Fibroblast of lung (primary cell): ENCODE measurements at regions not wholly inside any gene's neighbourhood (a gene's known extent, or its start where the extent isn't known, plus 50 kb on each side); places are given as distances from the start of the nearest gene placed in this dataset.
"Not testable (repeated sequence)": the region's sequence is repeated elsewhere in the genome, so short reads cannot be mapped to it uniquely, and the experiment has no call there.

Source experiments
- DNase-seq, 2 donors: peaks; one replicate each; pipeline versions ENCODE4 v3.0.0 to v3.0.0-alpha.2; 2010; ENCODE audit warnings: low read depth in 2 of 2
- H2AFZ ChIP-seq: 2 replicates; pipeline ENCODE4 v1.5.1; 2012; ENCODE audit warnings: low read length, control low read depth, inconsistent platforms
- H3K27ac ChIP-seq: 2 replicates; pipeline ENCODE4 v1.5.1; 2011; ENCODE audit warnings: low read length, control low read depth; ENCODE audit not compliant: insufficient read depth
- H3K27me3 ChIP-seq: 2 replicates; pipeline ENCODE4 v1.5.1; 2011; ENCODE audit warnings: mild to moderate bottlenecking, low read length; ENCODE audit not compliant: control insufficient read depth, insufficient read depth
- H3K36me3 ChIP-seq: 2 replicates; pipeline ENCODE4 v1.5.1; 2011; ENCODE audit warnings: low read length; ENCODE audit not compliant: control insufficient read depth, insufficient read depth
- H3K4me1 ChIP-seq: 2 replicates; pipeline ENCODE4 v1.5.1; 2011; ENCODE audit warnings: low read length; ENCODE audit not compliant: control insufficient read depth, insufficient read depth; ENCODE audit errors: extremely low read depth
- H3K4me2 ChIP-seq: 2 replicates; pipeline ENCODE4 v1.5.1; 2011; ENCODE audit warnings: low read length, control low read depth; ENCODE audit not compliant: insufficient read depth; ENCODE audit errors: extremely low read depth
- H3K4me3 ChIP-seq, 4 experiments: fragments of 200-600 bp in 1 of 4; sonication (generic) in 1 of 4; replicated peaks in 1 of 4; 2 replicates each; pipeline ENCODE4 v1.5.1; 2011 to 2016; ENCODE audit warnings: low read length in 4 of 4, low read depth in 3 of 4, mild to moderate bottlenecking in 3 of 4, control low read depth in 2 of 4, inconsistent platforms in 1 of 4, mixed read lengths in 1 of 4; ENCODE audit not compliant: insufficient read depth in 1 of 4; ENCODE audit errors: control extremely low read depth in 1 of 4
- H3K79me2 ChIP-seq: 2 replicates; pipeline ENCODE4 v1.5.1; 2012; ENCODE audit warnings: mild to moderate bottlenecking, low read length, inconsistent platforms; ENCODE audit not compliant: control insufficient read depth, insufficient read depth
- H3K9ac ChIP-seq: 2 replicates; pipeline ENCODE4 v1.5.1; 2011; ENCODE audit warnings: mild to moderate bottlenecking, low read length, control low read depth; ENCODE audit not compliant: insufficient read depth
- H3K9me3 ChIP-seq: 2 replicates; pipeline ENCODE4 v1.5.1; 2012; ENCODE audit warnings: low read depth, low read length; ENCODE audit not compliant: control insufficient read depth, insufficient read depth
- H4K20me1 ChIP-seq: 2 replicates; pipeline ENCODE4 v1.5.1; 2011; ENCODE audit warnings: low read length; ENCODE audit not compliant: control insufficient read depth, insufficient read depth; ENCODE audit errors: extremely low read depth
- EZH2 ChIP-seq: IDR thresholded peaks from 2 replicates; pipeline ENCODE4 v1.5.1; 2012; ENCODE audit warnings: low read length, control low read depth, mild to moderate bottlenecking; ENCODE audit errors: missing control alignments
- TF ChIP-seq, protein P1 (sequence below), 2 donors: IDR thresholded peaks in 1 of 2; conservative IDR thresholded peaks in 1 of 2; 1 replicate in 1 of 2; 2 replicates in 1 of 2; pipeline ENCODE4 v1.5.1; 2011 to 2012; ENCODE audit warnings: low read length in 2 of 2, control low read depth in 1 of 2, inconsistent platforms in 1 of 2, low read depth in 1 of 2, mild to moderate bottlenecking in 1 of 2

DNA sequence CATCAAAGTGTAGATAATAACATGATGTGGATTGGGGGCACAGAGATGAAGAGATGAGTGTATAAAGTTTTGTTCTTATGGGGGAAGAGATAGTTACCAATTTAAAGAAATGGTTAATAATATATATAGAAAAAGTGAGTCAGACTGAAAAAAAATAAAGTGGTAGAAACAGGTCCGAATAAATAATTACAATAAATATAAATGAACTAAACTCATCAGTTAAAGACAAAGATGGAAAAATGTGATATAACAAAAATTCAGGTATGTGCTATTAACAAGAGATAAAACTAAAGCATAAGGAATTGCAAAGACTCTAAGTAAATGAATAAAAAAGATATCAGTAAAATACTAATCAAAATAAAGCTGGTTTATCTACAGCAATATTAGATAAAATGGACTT, 61.1 kb upstream of the KPNA3 start:
- no peaks in the 10 kb centered on the region for H4K20me1 ChIP-seq
- no peak overlapping the region for H3K4me3 ChIP-seq
- DNase-seq = no peak
- no peaks in the 10 kb centered on the region for H3K79me2 ChIP-seq
- H3K4me2 ChIP-seq = no peak overlapping the region
- H3K27ac ChIP-seq = no peak overlapping the region
- H3K36me3 ChIP-seq = no peaks in the 10 kb centered on the region
- H2AFZ ChIP-seq = no peak overlapping the region
- H3K4me1 ChIP-seq = peaks cover 2% of the 10 kb centered on the region
- no peak overlapping the region for H3K9ac ChIP-seq
- H3K27me3 ChIP-seq = no peaks in the 10 kb centered on the region
- no peaks in the 10 kb centered on the region for H3K9me3 ChIP-seq
- TF ChIP-seq, protein P1, sequence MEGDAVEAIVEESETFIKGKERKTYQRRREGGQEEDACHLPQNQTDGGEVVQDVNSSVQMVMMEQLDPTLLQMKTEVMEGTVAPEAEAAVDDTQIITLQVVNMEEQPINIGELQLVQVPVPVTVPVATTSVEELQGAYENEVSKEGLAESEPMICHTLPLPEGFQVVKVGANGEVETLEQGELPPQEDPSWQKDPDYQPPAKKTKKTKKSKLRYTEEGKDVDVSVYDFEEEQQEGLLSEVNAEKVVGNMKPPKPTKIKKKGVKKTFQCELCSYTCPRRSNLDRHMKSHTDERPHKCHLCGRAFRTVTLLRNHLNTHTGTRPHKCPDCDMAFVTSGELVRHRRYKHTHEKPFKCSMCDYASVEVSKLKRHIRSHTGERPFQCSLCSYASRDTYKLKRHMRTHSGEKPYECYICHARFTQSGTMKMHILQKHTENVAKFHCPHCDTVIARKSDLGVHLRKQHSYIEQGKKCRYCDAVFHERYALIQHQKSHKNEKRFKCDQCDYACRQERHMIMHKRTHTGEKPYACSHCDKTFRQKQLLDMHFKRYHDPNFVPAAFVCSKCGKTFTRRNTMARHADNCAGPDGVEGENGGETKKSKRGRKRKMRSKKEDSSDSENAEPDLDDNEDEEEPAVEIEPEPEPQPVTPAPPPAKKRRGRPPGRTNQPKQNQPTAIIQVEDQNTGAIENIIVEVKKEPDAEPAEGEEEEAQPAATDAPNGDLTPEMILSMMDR (conservative IDR thresholded peaks at IDR 0.05 in 1 of 2, IDR thresholded peaks at IDR 0.05 in 1 of 2; ENCODE audit: low read depth in 1 of 2, low read length in 2 of 2) = no peak
- TF ChIP-seq EZH2 = no peak

GRCh38 chr13:49852460-49852859, 60.0 kb upstream of the KPNA3 start:
- not testable (repeated sequence) for H2AFZ ChIP-seq, H3K36me3 ChIP-seq, H3K79me2 ChIP-seq, H3K4me1 ChIP-seq, H3K27me3 ChIP-seq, H3K4me3 ChIP-seq, H3K27ac ChIP-seq, H3K9me3 ChIP-seq, DNase-seq, H4K20me1 ChIP-seq, H3K4me2 ChIP-seq, H3K9ac ChIP-seq

GRCh38 chr13:49844181-49844580, 51.7 kb upstream of the KPNA3 start:
- H3K4me3 ChIP-seq = no peak overlapping the region
- no peak overlapping the region for H3K9ac ChIP-seq
- H3K27ac ChIP-seq = no peak overlapping the region
- no peaks in the 10 kb centered on the region for H3K36me3 ChIP-seq
- H4K20me1 ChIP-seq = no peaks in the 10 kb centered on the region
- no peak for DNase-seq
- no peak overlapping the region for H3K4me2 ChIP-seq
- H3K9me3 ChIP-seq = no peaks in the 10 kb centered on the region
- TF ChIP-seq, protein P1 (conservative IDR thresholded peaks at IDR 0.05 in 1 of 2, IDR thresholded peaks at IDR 0.05 in 1 of 2; ENCODE audit: low read depth in 1 of 2, low read length in 2 of 2) = no peak
- no peak for TF ChIP-seq EZH2
- H3K79me2 ChIP-seq = no peaks in the 10 kb centered on the region
- H3K4me1 ChIP-seq = no peaks in the 10 kb centered on the region
- no peaks in the 10 kb centered on the region for H3K27me3 ChIP-seq
- no peak overlapping the region for H2AFZ ChIP-seq
